HUDEP-2 (cell line): ENCODE measurements at regions not wholly inside any gene's neighbourhood (a gene's known extent, or its start where the extent isn't known, plus 50 kb on each side); places are given as distances from the start of the nearest gene placed in this dataset.

Experiments
- DNase-seq, 76 experiments: peaks; one replicate each; lab custom pipeline; 2025; ENCODE audit not compliant: unreplicated experiment in 76 of 76; lab: John Stamatoyannopoulos, UW

DNA sequence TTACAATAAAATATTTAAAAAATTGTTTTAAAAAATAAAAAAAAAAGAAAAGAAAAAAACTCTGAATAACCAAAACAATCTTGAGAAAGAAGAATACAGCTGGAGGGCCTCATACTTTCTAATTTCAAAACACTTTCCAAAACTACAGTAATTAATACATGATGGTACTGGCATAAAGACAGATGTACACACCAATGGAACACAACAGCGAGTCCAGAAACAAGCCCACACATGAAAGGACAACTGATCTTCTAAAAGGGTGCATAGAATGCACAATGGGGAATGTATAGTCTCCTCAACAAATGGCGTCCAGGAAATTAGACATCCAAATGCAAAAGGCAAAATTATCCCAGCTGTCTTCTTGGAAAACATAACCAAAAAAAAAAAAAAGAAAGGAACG, 99.6 kb downstream of the LURAP1L start:
- DNase-seq = no peak

GRCh38 chr9:12875191-12875590, 100.4 kb downstream of the LURAP1L start:
- no peak for DNase-seq

- DNase-seq = no peak
These were observed 102.1 kb downstream of the LURAP1L start for GRCh38 chr9:12876872-12877271.

GRCh38 chr9:12878351-12878978, 103.6 kb downstream of the LURAP1L start:
- DNase-seq = no peak

- DNase-seq = no peak
These were observed 105.1 kb downstream of the LURAP1L start for GRCh38 chr9:12879961-12880360.

DNA sequence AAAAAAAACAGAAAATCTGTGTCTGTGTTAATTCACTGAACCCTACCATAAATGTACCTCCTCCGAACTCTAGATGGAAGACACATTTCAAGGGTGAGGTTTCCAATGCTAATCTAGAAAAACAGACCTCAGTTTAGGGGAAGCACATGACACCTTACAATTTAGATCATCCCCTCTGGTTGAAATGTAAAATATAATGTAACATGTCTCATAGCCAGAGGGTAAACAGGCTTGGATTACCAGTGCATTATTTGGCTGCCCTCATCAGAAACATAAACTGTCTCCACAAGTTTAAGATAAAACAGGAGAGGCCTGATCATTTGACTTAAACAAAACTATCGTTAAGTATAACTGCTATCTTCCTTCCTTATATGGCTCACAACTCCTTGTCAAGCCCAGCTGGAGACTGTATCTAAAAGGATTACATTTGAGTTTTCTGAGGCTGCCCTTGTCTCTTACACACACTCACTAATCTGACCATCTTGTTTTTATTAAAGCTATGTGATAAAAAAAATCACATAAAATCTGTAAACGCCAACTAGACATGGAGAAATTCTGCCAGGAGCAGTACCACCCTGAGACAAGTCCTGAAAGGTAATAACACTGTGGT, 105.7 kb downstream of the LURAP1L start:
- DNase-seq = no peak

DNA sequence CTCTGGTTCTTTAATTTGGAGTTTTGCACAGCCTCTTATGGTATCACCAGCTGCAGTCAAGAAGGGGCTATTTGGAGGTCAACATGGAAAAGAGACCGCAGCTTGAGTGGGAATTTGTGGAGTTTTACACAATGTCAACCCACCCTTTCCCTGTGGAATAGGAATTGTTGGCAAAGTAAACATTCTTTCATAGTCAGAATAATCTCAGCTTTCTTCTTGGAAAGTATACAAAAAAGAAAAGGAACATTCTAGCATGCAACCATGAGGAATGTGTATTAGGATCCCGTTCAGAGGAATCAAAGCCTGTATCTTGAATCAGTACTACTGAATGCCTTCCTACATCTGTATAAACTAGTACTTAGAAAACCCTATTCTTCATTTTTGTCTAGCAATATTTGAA, 107.6 kb downstream of the LURAP1L start:
- DNase-seq = no peak

DNA sequence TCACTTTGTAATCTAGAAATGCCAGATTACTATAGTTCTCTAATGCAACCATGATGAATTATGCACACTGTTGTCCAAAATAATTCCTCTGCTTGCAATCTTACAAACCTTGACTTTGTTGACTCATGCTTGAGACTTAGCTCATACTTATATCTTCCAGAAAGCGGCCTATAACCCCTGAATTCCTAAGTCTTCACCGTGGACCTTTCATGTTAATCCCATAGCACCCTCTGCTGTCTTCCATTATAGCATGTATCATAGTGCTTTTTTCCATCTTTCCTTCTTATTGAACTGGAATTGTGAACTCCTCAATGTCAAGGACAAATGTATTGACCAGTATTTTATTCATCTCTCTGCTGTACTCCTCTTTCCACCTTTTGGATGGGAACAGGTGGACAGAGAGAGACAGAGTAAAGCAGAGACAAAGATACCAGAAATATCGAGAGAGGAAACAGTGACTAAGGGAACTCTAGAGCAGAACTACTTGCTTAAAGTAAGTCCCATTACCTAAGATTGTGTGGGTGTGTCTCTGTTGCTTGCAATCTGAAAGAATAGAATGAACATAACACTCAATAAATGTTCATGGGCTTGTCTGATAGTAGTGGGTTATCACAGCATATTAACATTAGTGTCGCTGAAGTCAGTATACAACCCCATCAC, 110.0 kb downstream of the LURAP1L start:
- peak in 2 of 76 experiments; percentile 0 to 5 for DNase-seq

DNA sequence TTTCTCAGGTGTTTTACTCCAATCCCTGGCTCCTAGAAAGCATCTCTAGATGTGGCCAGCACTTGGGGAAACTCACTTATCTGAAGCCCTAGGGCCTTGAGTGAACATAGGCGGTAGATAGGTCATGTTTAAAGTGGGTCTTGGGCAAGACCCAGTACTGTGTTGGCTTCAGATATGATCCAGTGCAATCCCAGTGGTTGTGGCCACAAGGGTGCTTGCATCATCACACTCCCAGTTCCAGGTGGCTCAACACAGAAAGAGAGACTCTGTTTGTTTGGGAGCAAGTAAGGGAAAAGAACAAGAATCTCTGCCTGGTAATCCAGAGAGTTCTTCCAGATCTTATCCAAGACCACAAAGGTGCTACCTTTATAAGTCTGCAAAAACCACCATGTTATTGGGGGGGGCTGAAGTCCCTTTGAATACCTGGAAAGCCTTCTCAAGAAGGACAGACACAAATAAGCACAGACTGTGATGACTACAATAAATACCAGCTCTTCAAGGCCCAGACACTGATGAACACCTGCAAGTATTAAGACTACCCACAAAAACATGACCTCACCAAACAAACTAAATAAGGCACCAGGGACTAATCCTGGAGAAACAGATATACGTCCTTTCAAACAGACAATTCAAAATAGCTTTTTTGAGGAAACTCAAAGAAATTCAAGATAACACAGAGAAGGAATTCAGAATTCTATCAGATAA, 114.7 kb downstream of the LURAP1L start:
- DNase-seq = no peak

GRCh38 chr9:12891588-12891987, 116.8 kb downstream of the LURAP1L start:
- no peak for DNase-seq

GRCh38 chr9:12903316-12903715, 128.5 kb downstream of the LURAP1L start:
- no peak for DNase-seq

DNA sequence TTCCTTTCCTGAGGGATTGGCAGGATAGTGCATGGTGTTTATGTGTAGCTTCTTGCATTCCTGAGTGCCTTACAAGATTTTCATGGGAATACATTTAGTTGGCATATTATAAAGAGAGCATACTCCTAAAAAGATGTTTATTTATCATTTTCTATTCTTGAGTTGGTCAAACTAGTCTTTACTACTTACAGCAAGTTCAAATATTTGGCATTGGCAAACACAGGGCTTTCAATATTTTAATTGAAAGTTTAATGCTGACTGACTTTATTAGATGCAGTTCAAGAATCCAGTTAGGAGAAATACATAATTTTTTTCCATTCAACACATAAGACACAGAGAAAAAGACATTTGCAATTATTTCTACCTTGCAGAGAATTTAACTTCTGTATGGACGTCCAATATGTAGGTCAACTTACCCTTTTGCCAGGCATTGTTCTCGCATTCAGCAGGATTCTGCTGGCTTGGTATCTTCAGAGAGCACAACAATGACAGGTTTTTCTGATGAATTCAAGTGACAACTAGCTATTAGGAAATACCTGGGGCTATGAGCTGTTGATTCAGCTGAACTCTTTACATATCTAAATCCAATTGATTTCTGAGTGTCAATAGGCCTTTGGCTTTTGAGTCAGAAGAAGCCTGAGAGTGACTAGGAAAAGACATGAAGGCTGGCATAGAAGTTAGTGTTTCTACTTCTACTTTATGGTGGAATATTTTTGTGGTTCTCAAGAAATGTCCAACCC, 129.6 kb downstream of the LURAP1L start:
- DNase-seq = no peak

DNA sequence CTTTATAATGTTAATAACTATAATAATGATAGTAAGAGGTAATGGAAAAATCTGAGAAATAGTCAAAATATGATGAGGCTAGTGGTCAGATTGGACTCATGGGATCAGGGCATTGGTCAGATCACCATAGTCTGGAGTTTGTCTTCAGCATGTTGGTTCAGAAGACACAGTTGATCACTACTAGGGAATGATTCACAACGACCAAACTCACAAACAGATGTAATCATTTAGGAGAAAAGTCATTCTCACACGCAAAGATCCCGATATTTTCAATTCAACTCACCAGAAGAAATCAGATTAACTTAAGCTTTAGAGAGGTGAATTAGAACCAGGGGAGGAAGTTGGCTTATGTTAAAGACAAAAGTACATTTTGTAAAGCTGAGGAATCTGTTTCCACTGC, 131.8 kb downstream of the LURAP1L start:
- no peak for DNase-seq

DNA sequence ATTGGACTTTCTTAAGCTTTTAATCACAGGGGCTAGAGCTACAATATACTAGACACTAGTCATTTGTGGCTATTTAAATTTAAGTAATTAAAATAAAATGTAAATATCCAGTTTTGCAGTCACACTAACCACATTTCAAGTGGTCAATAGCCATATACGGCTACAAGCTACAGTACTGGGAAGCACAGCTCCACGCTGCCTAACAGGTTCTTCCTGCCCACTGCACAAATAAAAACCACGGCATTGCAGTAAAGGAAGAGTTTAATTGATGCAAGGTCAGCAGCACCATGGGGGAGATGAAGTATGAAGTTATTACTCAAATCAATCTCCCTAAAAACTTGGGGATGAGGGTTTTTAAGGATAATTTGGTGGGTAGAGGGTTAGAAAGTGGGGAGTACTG, 134.1 kb downstream of the LURAP1L start:
- DNase-seq = no peak

GRCh38 chr9:12915366-12915954, 140.6 kb downstream of the LURAP1L start:
- DNase-seq = no peak

GRCh38 chr9:12916042-12916441, 141.2 kb downstream of the LURAP1L start:
- DNase-seq = no peak

- DNase-seq = no peak
These were observed 145.6 kb downstream of the LURAP1L start for GRCh38 chr9:12920437-12920836.

GRCh38 chr9:12921621-12922020, 146.8 kb downstream of the LURAP1L start:
- no peak for DNase-seq

- DNase-seq = no peak
These were observed 147.5 kb downstream of the LURAP1L start for GRCh38 chr9:12922224-12922866.

GRCh38 chr9:12923468-12924009, 148.7 kb downstream of the LURAP1L start:
- no peak for DNase-seq
